ENCODE measurements at regions not wholly inside any gene's neighbourhood (a gene's known extent, or its start where the extent isn't known, plus 50 kb on each side); places are given as distances from the start of the nearest gene placed in this dataset.

- no peak for DNase-seq (ENCODE audit: low read depth)
Observed at GRCh38 chr3:177822681-177823096, 625.4 kb upstream of the TBL1XR1 start.

- no peak for DNase-seq (ENCODE audit: low read depth)
Observed at GRCh38 chr3:177823701-177824189, 626.5 kb upstream of the TBL1XR1 start.

- no peak for DNase-seq (ENCODE audit: low read depth)
Observed at GRCh38 chr3:177824190-177824786, 627.0 kb upstream of the TBL1XR1 start.

- no peak for DNase-seq (ENCODE audit: low read depth)
Observed at GRCh38 chr3:177824841-177825240, 627.6 kb upstream of the TBL1XR1 start.

- DNase-seq (ENCODE audit: low read depth), result no peak
Observed at GRCh38 chr3:177826253-177826652, 629.0 kb upstream of the TBL1XR1 start.

- no peak for DNase-seq (ENCODE audit: low read depth)
Observed at GRCh38 chr3:177827511-177828207, 630.4 kb upstream of the TBL1XR1 start.

- DNase-seq (ENCODE audit: low read depth), result no peak
Observed at GRCh38 chr3:177828208-177828565, 630.9 kb upstream of the TBL1XR1 start.

GRCh38 chr3:177830411-177830849 lies 633.1 kb upstream of the TBL1XR1 start:
- no peak for DNase-seq (ENCODE audit: low read depth)

- no peak for DNase-seq (ENCODE audit: low read depth)
Observed at GRCh38 chr3:177831361-177831760, 634.1 kb upstream of the TBL1XR1 start.

- no peak for DNase-seq (ENCODE audit: low read depth)
Observed at GRCh38 chr3:177832880-177833279, 635.6 kb upstream of the TBL1XR1 start.

GRCh38 chr3:177833332-177833731 lies 636.0 kb upstream of the TBL1XR1 start:
- no peak for DNase-seq (ENCODE audit: low read depth)

- DNase-seq (ENCODE audit: low read depth), result no peak
Observed at GRCh38 chr3:177835008-177835407, 637.7 kb upstream of the TBL1XR1 start.

GRCh38 chr3:177835917-177836316 lies 638.6 kb upstream of the TBL1XR1 start:
- DNase-seq (ENCODE audit: low read depth), result no peak

- no peak for DNase-seq (ENCODE audit: low read depth)
Observed at GRCh38 chr3:177836671-177837070, 639.4 kb upstream of the TBL1XR1 start.

- DNase-seq (ENCODE audit: low read depth), result no peak
Observed at GRCh38 chr3:177837951-177838655, 640.8 kb upstream of the TBL1XR1 start.

- DNase-seq (ENCODE audit: low read depth), result no peak
Observed at GRCh38 chr3:177838766-177839350, 641.6 kb upstream of the TBL1XR1 start.

GRCh38 chr3:177842302-177842701 lies 645.0 kb upstream of the TBL1XR1 start:
- no peak for DNase-seq (ENCODE audit: low read depth)

- no peak for DNase-seq (ENCODE audit: low read depth)
Observed at GRCh38 chr3:177842743-177843734, 645.8 kb upstream of the TBL1XR1 start.

- DNase-seq (ENCODE audit: low read depth), result no peak
Observed at GRCh38 chr3:177852001-177852807, 654.9 kb upstream of the TBL1XR1 start.

- no peak for DNase-seq (ENCODE audit: low read depth)
Observed at GRCh38 chr3:177855021-177855420, 657.7 kb upstream of the TBL1XR1 start.

- DNase-seq (ENCODE audit: low read depth), result no peak
Observed at GRCh38 chr3:177860184-177860583, 662.9 kb upstream of the TBL1XR1 start.

All from activated T-cell treated with anti-CD3 and anti-CD28 coated beads for 24 hours (primary cell).